Limb (tissue), 2 donors: ENCODE measurements at regions not wholly inside any gene's neighbourhood (a gene's known extent, or its start where the extent isn't known, plus 50 kb on each side); places are given as distances from the start of the nearest gene placed in this dataset.

Experiments used
- DNase-seq, 2 donors: peaks; one replicate each; pipeline ENCODE4 v3.0.0-alpha.2; 2016; ENCODE audit errors: extremely low spot score in 2 of 2

DNA sequence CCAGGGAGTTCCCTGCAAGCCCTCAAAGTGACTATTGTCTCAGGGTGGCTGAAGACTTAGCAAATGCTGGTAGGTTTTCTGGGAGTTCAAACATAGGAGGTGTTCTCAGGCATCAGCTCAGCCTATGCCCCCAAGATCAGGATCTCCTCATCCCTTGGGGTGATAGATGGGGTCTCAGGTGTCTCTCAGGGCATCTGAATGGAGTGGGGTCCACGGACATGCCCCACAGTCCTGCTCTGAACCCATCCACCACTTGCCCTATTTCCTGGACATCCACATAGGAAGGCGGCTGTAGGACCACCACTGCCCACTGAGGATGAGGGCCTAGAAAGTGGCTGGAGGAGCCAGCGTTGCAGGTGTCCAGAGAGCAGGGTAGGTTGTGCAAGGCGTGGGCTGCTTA is 287.0 kb upstream of the CXCR4 start:
- no peak for DNase-seq

DNA sequence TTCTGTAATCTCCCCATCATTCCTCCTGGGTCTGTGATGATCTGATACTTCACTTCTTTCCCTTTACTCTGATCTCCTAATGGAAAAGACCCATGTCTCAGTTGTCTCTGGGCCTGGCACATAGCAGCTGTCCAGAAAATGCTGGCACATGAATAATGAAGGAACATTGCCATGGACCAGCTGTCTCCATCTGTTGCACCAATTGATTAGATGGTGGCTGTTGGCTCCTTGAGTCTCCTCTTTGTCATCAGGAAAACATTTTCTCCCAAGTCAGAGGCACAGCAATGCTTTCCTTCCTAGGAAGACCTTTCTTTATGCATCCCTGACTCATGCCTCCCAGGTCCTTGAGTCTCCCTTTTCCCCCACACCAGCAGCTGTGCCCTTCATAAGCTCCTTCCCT is 286.2 kb upstream of the CXCR4 start:
- peak in 1 of 2 donors; percentile 34 for DNase-seq

DNA sequence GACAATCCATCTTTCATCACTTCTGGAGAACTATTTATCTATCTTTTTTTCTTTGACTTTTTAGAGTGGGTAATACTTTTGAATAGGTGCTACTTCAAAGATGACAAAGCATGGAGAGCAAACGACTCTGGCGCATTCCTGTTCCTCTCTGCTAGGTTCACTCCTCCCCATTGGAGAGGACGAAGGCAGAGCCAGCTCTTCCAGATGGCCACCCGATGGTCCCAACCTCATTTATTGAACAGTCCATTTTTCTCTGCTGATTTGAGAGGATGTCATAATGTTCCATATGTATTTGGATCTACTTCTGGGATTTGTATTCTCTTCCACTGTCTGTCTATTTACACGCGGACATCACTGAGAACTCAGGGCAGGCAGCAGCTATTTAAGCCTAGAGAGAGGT is 284.3 kb upstream of the CXCR4 start:
- no peak for DNase-seq

DNA sequence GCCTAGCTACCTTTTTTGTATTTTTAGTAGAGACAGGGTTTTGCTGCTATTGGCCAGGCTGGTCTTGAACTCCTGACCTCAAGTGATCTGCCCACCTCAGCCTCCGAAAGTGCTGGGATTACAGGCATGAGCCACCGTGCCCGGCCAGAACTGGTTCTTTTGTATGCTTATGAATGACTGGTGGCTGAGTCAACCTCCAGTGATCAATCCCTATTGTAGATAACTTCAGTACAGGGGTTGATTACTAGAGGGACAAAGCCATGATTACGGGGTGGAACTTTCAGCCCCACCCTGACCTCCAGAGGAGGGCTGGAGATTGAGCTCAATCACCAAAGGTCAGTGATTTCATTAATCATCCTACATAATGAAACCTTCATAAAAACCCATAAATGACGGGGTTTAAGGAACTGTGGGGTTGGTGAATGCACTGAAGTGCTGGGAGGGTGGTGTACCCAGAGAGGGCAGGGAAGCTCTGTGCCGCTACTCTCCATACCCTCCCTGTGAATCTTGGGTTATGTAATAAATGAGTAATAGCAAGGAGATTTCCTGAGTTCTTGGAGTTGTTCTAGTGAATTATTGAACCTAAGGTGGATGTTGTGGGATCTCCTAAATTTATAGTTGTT is 281.8 kb upstream of the CXCR4 start:
- DNase-seq: no peak

DNA sequence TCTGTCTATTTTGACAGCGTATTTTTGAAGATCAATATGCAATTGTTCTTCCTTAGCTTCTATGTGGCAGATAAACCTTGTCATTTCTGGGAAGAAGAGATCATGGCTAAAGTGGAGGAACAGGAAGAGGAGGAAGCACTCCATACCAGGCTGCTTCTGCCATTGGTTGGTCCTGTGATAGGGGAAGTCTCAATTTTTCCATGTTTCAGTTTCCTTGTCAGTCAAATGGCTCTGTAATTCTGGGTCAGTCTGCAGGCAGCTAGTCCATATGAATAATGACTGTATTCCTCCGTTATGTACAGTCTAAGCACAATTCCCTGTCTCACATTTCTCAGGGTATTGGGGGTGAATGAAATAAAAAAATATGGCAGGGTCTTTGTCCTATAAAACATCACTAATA is 277.6 kb upstream of the CXCR4 start:
- no peak for DNase-seq

DNA sequence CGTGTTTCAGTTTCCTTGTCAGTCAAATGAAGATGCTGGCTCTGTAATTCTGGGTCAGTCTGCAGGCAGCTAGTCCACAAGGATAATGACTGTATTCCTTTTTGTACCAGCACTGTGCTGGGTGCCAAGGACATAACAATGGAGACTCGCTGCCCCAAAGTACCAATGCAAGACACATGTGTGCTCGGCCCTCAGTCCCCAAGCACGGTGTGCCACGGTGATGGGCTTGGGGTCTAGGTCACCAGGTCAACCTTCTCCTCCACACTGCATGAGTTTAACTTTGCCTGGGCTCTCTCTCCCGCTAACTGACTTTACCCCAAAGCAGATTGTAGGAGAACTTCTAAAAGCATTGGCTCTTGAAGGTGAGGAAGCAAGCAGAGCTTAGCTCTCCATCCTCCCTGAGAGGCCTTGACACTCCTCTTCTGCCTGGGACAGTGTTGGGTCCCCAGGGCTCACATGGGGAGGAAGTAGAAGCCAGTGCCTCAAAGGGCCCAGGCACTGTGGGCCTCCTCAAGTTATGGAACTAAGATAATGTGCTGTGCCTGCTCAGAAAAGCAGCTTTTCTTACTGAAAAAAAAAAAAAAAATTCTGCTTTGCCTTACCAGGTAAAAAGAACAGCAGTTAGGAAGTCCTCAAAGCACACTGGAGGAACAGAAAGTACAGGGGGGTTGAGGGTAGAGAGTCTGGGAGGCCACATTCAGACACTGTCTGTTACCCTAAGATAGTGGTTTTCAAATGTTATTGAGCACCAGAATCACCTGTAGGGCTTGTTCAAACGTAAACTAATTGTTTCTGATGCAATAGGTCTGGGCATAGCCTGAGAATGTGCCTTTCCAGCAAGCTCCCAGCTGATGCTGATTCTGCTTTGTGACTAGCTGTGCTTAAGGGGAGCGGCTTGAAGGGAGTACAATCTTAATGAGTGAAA is 276.4 kb upstream of the CXCR4 start:
- DNase-seq: no peak

DNA sequence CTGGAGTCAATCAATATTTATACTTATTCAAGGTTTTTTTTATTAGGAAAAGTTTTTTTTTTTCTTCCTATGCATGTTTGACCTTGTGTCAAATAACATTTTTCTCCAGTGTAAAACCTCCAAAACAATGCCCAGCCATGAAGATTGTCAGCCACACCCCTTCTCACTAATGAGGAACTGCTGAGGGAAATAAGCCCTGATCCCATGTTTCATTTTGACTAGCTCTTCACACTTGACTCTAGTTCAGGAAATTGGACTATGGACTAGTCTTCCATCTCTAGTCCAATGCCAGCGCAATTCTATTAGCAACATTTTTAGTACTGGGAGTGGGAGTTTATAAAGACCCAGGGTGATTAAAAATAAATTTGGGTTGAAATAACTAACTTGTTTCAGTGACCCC is 275.6 kb upstream of the CXCR4 start:
- DNase-seq: no peak

DNA sequence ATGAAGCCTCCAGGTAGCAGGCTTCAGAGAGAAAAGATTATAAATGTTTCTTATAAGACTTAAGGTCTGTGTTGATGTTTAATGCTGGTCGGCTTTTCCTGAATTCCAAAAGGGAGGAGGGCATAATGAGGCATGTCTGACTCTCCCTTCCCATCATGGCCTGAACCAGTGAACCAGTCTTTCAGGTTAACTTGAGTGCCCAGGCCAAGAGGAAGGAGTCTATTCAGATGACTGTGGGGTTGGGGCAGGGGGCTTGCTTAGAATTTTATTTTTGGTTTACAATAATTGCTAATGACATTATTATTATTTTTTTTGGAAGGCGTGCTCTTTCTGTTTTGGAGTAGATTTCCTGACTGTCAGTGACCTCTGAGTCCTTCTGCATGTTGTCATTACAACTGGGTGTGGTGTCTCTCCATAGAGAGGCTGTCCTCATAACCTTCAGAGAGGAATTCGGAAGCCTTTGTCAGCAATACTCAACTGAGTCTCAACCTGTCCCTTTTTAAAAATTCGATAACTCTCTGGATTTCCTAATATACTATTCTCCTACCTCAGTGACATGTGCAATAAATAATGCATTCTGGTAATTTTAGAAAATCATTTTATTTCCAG is 275.1 kb upstream of the CXCR4 start:
- DNase-seq: no peak

DNA sequence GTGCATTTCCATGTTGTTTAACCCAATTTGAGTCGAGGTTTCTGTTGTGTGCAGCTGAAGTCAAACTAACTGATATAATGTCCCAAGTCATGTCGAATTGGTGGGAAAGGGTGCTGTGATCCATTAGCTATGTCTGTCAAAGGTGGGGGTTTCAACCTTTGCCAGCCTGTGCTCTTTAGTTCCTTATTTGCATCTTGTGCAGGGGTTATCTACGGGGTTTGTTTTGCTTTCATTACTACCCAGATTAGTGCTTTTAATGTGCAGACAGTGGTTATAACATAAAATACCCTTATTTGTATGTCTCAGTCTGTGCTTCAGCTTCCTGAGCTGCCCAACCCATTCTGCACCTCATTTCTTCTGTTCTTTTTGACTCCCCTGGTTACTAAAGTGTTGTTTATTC is 271.9 kb upstream of the CXCR4 start:
- no peak for DNase-seq

DNA sequence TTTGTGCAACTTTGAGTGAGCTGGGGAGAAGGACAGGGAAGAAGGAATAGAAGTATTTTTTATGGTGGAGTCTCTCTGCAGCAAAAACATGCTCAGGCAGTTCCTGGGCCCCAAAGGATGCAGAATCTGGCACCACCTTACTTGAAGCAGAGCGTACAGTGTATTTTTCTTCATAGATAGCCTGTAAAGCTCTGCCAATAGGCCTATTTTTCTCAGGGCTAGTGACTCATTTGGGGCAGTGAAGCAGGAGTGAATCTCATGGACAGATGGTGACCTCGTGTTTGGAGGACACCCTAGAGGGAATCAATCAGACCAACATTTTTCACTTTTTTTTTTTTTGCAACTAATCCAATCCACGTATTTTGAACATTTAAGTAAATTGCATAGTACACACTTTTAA is 268.1 kb upstream of the CXCR4 start:
- DNase-seq: no peak

DNA sequence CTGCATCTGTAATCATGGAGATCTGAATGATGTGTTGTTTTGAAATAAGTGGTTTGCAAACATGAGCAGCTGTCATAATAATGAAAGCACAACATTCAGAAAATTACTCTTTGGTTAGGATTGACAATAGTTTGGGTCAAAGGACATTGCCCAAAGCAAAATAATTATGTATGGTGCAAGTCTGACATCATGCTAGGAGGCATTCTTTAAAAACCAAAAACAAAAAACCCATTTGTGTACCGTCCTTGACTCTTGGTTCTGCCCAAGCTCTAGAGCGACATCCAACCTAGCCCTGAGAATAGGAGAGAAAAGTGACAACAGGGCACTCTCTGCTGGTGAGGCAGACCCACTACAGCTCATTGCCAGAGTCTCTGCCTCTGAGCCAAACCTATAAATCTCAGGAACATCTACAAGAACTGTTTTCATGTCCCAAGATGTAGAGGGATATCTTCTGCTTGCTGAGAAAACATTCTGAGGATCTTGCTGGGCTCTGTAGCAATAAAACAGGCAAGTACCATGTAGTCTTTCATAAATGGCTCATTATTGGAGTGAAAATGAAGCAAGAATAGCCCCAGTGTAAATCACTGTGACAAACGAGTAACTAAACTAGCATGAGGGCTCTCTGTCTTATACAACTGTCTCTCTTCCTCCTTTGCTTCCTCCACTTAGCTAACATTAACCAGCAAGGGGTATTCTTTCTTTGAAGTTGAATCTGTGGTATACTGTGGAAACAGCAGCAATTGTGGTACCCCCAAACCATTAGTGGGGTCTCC is 266.8 kb upstream of the CXCR4 start:
- DNase-seq: peak in 1 of 2 donors; percentile 17

DNA sequence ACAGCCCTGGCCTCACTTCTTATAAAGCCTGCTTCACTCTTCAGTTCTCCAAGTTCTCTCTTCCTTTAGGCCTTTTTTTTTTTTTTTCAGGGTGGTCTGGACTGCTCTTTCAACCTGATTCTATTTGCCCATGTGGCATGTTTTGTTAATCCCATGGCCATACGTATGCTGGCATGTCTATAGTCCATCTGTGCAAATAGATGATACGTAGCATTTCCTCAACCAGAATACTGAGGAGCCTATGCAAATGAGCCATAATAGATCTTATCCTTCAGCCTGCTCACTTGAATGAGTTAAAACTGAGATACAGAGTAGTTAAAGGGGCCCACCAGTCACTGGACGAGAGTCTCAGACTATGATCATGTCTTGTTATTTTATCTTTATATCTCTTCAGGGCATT is 265.2 kb upstream of the CXCR4 start:
- no peak for DNase-seq

DNA sequence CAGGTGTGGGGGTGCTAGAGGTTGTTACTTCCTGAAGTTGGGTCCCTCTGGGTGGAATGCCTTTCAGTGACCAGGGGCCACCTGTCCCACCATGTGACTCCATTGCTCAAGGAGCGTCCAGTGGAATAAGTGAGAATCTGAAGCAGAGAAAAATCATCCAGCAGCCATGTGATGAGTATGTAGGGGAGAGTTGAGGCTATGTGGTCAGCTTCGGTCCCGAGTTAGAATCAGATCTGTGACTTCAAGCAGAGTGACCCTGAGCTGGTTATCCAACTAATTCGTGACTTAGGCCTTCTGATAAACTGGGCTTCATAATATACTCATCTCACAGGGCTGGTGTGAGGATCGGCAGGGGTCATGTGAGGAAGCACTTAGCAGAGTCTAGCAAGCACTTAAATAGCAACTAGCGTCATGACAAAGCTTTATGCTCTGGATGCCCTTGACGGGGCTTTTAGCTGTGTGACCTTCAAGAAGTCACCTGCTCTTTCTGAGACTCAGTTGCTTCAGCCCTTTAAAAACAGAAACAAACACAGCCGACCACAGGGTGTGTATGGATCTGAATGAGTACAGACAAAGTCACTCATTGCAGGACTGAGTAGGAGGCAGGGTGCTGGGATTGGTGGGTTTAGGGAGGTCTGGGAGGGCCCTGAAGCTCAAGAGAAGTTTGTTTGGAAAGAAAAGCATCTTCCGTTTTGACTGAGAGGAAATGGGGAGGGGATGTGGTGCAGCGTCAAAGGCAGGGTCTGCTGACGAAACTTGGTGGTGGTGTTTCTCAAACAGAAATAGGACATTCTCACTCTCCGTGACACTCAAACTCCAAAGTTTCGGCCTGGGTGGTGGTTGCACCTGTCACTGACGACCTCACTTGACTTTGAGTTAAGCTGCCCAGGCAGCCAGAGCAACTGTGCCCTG is 264.0 kb upstream of the CXCR4 start:
- no peak for DNase-seq

DNA sequence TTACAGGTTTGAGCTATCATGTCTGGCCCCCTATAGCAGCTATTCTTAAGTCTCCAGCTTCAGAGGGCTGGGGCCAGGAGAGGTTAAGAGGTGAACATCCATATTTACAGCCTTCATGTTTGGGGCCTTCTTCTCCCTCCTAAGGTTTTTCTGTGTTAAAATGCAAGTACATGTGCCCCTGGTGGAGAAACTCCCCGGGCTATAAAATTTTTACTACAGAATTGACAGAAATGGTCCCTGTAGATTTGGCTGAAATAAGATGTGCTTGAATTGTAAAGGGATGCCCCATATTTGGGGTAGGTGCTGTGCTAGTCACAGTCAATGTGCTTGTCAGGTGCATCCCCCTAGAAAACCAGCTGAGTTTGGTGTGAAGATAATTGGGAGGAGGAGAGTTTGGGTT is 263.3 kb upstream of the CXCR4 start:
- DNase-seq: no peak

DNA sequence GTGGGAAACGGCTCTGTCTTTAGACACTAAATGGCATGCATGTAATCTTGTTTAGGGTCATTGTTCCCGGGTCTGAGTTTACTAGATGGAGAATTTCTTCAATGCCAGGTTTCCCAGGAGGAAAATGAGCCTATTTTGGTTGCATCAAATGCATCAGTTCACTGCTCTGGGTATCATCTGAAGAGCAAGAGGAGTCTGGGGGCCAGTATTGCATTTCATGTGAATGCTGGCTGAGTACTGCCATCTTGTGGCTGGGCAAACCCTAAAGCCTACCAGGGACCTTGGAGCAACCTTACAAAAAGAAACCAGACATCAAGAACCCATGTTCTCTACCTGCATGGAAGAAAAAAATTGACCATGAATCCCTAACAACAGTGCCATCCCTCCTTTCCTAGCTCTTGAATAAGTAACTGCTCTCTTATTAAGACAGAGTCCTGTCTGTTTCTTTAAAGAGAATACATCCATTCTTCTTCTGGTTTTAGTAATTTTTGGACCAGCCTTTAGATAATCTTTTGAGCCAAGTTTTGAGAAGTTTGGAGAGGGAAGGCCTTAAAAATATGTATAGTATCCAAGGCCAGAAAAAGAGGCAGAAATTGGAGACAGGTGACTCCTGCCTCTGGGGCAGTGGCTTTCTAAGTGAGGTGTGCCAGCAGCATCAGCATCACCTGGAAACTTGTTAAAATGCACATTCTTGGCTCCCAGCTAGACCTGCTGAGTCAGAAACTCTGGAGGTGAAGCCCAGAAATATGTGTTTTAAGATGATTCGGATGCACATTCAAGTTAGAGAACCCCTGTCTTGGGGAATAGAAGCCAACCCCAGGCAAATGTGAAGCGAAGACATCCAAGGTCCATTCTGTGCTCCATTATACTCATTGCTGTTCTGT is 261.0 kb upstream of the CXCR4 start:
- peak; percentile 58 to 61 for DNase-seq

DNA sequence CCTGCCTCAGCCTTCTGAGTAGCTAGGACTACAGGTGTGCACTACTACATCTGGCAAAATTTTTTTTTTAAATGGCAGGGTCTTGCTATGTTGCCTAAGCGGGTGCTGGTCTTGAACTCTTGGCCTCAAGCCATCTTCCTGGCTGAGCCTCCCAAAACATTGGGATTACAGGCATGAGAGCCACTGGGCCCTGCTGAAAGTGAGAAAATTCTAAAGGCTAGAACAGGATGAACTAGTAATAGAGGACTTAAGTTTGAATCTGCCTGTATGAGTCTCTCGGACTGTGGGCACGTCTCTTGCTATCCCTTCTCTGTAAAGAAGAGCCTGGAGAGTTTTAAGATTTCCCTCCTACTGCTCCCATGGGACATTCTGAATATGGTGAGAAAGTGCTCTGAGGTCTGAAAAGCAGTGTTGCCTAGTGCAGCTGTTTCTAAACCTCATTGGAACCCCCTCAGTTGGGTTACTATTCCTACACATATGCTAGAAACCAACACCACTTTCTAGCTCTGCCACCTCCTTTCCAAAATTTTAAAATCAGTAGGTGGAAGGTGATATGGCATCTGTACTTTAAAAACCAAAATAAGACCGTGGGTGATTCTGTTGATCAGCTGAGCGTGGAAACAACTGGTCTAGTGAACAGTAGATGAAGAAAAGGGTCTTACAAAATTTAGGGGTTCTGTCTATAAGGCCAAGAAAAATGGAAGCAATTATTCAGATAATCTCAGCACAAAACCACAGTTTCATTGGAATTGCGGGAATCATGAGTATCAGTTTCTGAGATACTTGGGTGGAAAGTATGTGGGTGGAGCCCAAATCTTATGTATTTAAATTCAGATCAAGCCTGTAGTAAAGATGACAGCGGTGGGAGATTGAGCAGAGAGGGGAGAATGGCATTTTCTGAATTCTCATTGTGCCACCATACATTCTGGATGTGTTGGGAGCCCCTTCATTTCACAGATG is 259.8 kb upstream of the CXCR4 start:
- no peak for DNase-seq

DNA sequence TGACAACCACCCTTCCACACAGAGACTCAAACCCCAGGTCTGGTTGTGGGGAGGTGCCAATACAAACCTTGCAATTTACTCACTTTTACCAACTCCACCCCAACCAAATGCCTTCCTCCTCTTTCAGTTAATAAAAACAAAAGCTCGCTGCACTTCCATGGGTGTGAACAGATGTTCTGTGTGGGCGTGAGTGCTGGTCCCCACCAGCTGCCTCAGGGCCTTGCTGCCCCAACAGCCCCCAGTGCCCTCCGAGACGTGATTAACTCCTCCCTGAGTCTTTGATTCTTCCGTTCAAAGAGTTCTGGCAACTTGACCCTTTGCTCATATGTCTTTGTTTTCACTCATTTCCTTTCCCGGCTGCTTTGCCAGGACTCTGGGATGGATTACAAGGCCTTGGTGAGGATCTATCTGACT is 258.9 kb upstream of the CXCR4 start:
- peak in 1 of 2 donors; percentile 42 for DNase-seq

DNA sequence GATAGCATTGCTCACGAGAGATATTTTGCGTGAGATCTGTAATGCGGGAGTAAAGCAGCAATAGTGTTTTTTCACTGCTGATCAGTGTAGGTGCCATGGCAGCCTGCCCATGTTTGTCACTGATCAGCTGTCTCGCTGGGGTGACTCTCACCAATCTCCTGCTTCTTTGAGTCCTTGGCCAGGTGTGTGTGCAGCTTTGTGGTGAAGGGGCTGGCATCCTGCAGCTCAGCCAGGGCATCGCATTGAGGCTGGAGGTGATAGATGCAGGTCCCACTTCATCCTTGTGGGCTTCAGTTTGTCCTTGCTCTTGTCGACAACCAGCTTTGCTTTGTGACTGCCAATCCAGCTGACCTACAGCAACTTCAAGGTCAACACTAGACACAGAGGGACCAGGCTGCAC is 258.3 kb upstream of the CXCR4 start:
- no peak for DNase-seq
